ENCODE measurements at regions not wholly inside any gene's neighbourhood (a gene's known extent, or its start where the extent isn't known, plus 50 kb on each side); places are given as distances from the start of the nearest gene placed in this dataset.

GRCh38 chr4:179941911-179942310 lies 2301.3 kb upstream of the TENM3 start:
- TF ChIP-seq POLR2AphosphoS5 (IDR thresholded peaks at IDR 0.05) (no peak), CTCF (IDR thresholded peaks at IDR 0.05 in 8 of 11, conservative IDR thresholded peaks at IDR 0.05 in 3 of 11) (no peak)
